Peyer's patch (tissue), 4 donors: ENCODE measurements at regions not wholly inside any gene's neighbourhood (a gene's known extent, or its start where the extent isn't known, plus 50 kb on each side); places are given as distances from the start of the nearest gene placed in this dataset.

Experiments
- CTCF ChIP-seq, 6 experiments: fragments of 450-650 bp in 4 of 6; fragments of 200-600 bp in 2 of 6; sonication (generic) in 1 of 6; IDR thresholded peaks; one replicate each; pipeline ENCODE4 v1.5.1; 2017 to 2019; ENCODE audit warnings: antibody characterized with exemption in 6 of 6, mild to moderate bottlenecking in 3 of 6, moderate library complexity in 1 of 6
- POLR2A ChIP-seq, 2 donors: fragments of 450-650 bp; IDR thresholded peaks; one replicate each; pipeline ENCODE4 v1.5.1; 2017; ENCODE audit warnings: antibody characterized with exemption in 2 of 2, mild to moderate bottlenecking in 2 of 2, moderate library complexity in 2 of 2

- TF ChIP-seq CTCF (IDR thresholded peaks at IDR 0.05) (no peak), POLR2A (IDR thresholded peaks at IDR 0.05) (no peak)
Observed at GRCh38 chr14:40317690-40318089, 885.5 kb upstream of the FBXO33 start.
